NCI-H2081 treated with DMSO at 0.1 percent for 48 hours (cell line): ENCODE measurements at regions not wholly inside any gene's neighbourhood (a gene's known extent, or its start where the extent isn't known, plus 50 kb on each side); places are given as distances from the start of the nearest gene placed in this dataset.
"Not testable (repeated sequence)": the region's sequence is repeated elsewhere in the genome, so short reads cannot be mapped to it uniquely, and the experiment has no call there.

ENCODE experiments used
- DNase-seq: peaks from one replicate; lab custom pipeline; 2025; lab: John Stamatoyannopoulos, UW

DNA sequence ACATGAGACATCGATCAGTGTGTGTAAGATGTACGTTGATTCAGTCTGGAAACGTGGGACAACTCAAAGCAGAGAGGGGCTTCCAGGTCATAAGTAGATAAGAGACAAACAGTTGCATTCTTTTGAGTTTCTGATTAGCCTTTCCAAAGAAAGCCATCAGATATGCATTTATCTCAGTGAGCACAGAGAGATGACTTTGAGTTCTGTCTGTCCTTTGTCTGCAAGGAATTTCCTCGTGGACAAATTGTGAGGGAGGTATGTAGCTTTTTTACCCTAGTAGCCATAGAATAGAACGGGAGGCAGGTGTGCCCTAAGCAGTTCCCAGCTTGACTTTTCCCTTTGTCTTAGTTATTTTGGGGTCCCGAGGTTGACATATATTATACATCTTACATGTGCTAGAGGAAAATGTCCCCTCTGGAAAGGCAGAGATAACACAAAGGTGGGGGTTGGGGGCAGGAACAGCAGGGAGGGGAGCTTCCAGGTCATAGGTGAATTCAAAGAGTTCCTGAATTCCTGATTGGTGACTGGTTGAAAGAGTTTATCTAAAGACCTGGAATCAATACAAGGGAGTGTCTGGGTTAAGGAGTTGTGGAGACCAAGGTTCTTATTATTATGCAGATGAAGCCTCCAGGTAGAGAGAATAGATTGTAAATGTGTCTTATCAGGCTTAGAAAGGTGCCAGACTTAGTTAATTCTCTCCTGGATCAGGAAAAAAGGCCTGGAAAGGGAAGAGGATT, 237.0 kb downstream of the NFATC2 start:
- DNase-seq = no peak

DNA sequence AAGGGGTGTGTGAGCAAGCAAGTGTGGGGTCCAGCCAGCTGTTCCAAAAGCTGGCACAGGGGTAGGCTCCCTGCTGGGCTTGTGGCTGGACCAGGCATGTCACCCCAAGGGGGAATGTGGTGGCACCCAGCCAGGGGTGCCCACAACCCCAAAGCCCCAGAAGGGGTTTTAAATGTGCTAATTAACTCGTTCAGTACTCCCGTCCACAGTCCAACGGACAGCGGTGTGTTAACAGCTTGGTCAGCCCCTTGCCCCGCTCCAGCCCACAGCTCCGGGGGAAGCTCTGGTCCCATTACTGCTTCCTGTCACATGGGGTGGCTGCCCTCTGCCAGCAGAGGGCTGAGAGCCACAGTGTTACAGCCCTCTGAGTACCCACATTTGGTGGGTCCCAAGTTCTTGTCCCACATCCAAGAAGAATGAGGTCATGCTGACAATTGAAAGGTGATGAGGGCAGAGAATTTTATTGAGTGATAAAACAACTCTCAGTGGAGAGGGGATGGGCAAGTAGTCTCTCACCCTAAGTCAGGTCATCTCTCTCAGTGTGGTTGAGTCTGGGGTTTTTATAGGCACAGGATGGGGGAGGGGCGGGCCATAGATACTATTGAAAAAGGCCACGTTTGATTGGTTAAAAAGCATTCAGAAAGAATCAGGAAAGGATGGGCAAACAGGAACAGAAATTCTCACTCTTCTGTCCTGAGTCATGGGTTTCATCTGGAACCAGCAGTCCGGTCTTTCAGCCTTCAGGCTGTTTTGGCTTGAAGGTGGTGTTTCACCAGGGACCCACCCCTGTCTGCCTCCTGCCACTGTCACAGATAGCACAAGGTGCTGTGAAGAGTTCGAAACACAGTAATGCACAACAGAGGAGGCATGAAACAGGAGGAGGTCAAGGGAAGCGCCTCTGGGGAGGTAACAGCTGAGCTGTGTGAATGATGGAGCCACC, 238.5 kb downstream of the NFATC2 start:
- no peak for DNase-seq

DNA sequence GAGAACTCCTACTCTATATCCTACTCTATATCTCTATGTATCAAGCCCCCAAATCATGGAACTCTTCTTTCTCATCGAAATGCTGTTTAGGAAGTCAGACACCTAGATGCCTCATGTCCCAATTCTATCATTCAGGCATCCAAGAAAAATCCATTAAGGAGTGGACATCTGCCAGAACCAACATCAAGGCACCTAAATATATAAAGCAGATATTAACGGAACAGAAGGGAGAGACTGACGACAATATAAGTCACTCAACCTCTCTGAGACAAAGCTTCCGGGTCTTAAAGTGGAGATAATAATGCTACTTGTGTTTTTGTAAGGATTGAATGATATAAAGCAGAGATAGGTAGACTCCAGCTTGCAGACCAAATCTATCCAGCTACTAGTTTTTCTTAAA, 241.5 kb downstream of the NFATC2 start:
- DNase-seq = no peak

DNA sequence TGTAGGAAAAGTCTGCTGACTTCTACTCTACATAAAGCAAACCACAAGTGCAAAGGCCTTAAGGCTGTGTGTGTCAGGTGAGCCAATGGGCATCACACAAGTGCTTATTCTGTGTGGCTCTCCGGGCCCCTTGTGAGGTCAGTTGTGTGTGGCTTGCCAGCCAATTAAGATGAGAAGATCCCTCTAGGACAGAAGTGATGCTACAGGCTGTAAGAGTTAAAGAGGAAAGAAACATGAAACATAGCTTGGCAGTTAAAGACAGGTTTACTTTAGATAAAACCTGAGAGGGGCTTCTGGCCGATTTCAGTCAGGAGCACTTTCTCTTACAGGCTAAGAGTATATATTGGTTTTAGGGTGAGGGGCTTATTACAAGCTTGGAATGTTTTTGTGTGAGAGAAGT, 242.4 kb downstream of the NFATC2 start:
- DNase-seq = no peak

DNA sequence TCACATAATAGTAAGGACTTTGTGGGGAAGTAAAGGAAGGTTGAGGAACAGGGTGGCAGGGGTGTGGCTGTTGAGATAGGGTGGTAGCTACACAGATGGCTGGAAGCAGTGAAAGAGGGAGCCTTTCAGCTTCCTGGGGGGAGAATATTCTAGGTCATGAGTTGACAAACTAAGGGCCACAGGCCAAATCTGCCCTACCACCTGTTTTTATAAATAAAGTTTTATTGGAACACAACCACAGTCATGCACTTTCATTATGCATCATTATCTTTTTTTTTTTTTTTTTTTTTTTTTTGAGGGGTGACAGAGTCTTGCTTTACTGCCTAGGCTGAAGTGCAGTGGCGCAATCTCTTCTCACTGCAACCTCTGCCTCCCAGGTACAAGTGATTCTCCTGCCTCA, 243.1 kb downstream of the NFATC2 start:
- DNase-seq = no peak

DNA sequence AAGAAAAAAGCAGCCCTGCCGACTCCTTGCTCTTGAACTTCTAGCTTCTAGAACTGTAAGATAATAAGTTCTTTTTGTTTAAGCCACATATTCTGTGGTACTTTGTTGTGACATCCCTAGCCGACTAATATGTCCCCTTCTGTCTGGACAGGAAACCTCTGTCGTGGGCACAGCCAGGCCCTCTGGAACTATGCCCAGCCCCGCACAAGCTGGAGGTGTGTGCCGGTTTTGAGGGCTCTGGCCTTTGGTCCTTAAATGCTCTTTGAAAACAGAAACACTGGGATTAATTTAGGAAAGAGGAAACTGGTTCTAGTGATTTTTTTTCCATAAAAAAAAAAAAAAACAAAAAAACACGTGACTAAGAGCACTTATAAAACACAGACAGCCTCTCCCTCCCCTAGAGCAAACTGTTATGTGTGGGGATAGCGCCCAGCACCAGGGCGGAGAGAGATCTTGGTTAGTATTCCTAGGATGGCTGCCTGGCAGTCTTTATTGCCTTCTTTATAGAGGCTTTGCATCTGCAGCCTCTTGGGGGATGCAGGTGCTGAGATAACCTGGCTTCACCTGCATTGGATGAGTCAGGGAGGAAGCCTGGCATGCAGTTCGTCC, 244.3 kb downstream of the NFATC2 start:
- DNase-seq = no peak

DNA sequence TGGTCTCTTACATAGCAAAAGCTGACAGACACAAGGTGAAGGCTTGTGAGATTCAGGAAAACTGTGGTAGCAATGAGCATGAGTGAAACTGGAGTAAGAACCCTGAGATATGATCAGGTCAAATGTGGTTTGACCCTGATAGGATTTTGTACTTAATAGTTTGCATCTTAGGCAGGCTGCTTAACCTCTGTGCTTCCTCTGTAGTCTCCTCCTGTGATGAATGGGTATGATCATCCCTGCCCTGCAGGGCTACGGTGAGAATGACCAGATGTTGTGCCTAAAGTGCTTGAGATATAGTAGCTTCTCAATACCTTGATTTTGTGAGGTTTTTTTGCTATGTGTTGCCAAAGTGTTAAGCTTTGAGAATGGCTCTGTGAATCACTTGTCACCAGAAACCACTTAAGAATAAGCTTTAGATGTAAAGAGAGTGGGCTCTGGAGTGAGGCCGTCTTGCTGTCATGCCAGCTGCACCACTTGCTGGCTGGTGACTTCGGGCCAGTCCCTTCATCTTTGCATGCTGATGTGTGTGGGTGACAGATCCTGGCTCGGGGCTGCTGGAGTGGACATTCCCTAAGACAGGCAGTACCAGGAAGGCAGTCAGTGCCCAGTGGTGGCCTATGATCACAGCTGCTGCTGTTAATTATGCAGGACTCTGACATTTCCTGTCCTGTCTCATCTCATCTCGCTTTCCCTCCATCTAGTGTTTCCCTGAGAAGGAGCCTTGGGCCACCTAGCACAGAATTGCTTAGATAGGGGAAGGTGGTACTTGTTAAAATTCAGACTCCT, 254.7 kb downstream of the NFATC2 start:
- no peak for DNase-seq

DNA sequence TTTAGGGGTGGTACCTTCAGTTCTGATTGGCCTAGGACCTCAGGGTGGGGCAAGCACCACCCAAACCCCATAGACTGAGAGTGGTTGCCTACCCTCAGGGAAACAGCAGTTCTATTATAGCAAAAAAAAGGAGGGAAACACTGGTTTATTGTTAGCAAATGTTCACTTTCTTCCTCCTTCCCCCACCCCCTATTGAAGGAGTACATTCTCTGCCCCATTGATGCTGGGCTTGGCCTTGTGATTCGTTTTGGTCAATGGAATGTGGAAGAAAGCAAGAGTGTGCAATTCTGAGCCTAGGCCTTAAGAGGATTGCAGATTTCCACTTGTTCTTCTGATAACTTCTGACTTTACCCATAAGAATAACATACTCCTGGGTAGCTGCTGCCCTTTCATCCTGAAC, 255.8 kb downstream of the NFATC2 start:
- DNase-seq = no peak

DNA sequence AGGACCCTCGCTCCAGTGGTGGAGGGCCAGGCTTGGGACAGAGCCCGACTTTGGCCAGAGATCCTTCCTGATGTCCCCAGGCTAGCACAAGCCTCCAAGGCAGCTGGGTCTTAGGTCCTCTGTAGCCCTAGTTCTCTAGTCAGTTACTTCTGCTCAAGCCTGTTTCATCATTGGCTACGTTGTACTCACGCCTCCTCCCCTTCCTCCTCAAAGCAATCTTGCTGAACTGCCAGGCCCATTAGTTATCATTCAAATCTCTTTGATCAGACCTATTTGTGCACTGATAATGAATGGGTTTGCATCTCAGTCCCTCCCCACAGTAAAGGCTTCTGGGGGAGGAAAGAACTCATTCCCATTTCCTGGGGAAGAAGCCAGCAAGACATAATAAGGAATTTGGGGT, 256.8 kb downstream of the NFATC2 start:
- no peak for DNase-seq

DNA sequence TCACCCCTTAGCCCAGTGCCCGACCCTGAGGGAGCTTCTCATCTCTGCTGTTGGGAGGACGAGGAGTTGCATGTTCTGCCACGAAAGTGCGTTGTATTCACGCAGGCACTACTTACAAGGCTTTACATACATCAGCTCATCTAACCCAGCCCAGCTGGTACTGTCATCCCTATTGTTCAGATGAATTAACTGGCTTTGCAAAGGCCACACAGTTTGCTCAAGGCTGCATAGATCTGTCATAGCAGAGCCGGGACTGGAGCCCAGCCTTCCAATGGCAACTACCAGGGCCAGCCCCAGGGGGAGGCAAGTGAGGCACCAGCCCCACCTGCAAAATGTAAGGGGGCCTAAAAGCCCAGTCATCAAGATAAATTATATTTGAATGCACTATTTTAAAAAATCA, 257.6 kb downstream of the NFATC2 start:
- no peak for DNase-seq

DNA sequence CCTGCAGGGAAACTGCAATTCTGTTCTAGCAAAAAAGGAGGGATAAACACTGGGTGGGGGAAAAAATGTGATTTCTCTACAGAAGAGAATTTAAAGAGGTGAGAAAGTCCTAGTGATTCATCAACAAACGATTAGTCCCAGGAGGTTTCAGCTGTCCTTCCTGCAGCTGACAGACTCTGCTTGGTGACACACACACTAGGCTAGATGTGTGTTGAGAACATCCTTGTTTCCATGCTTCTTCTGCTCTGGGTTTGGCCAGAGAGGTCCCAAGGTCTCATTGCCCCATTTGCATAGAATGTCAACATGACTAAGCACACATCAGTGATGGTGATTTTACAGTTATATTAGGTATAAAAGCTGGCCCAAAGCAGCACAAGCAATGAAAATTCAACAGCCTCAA, 258.3 kb downstream of the NFATC2 start:
- DNase-seq = no peak

DNA sequence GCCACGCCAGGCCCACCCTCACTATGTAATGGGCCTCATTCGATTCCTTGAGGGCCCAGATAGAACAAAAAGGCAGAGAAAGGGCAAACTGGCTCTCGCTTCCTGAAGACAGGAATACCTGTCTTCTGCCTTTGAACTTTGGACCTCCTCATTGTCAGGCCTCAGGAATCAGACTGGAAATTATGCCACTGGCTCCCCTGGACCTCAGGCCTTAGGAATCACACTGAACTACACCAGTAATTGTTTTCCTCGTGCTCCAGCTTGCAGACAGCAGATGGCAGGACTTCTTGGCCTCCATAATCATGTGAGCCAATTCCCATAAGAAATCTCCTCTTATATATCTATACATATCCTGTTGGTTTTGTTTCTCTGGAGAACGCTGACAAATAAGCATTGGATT, 258.6 kb upstream of the KCNG1 start:
- DNase-seq = no peak

DNA sequence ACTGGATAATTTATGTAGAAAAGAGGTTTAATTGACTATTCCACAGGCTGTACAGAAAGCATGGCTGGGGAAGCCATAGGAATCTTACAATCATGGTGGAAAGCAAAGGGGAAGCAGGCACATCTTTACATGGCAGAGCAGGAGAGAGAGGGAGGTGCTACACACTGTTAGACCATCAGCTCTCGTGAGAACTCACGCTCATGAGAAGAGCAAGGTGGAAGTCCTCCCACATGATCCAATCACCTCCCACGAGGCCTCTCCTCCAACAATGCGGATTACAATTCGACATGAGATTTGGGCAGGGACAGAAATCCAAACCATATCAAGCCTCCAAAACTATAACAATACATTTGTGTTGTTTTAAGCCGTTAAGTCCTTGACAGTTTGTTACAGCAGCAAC, 257.1 kb upstream of the KCNG1 start:
- DNase-seq = no peak

DNA sequence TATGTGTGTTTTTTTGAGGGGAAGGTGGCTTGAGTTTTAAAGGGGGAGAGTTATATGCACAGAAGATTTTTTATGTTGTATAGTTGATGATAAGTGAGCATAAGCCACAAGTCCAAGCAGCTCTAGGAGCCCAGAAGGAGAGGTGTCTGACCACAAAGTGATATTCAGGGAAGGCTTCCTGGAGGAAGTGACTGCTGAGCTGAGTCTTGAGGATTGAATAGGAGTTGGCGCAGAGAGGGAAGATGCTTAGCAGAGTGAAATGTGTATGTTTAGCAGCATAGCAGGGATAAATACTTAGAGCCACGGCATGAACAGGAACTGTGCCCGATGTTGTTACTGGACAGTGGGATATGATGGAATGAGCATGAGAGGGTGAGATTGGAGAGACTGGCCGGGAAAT, 255.1 kb upstream of the KCNG1 start:
- DNase-seq = no peak

DNA sequence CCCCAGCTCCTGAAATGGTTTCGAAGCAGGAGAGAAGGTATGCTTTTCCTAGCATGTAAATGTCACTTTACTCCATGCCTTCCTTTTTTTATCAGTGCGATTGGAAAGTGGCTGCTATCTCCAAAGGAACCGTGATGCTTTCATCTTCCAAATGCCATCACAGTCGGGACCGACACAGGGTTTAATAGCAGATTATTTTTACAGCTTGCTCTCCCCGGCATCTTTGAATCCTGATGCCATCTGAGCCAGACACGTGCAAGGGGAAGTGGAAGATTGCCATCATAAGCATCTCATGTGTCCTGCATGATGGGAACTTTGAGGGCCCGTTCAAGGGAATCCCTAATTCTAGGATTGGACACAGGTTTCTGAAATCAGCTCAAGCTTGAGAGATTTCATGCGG, 253.4 kb upstream of the KCNG1 start:
- DNase-seq = no peak

DNA sequence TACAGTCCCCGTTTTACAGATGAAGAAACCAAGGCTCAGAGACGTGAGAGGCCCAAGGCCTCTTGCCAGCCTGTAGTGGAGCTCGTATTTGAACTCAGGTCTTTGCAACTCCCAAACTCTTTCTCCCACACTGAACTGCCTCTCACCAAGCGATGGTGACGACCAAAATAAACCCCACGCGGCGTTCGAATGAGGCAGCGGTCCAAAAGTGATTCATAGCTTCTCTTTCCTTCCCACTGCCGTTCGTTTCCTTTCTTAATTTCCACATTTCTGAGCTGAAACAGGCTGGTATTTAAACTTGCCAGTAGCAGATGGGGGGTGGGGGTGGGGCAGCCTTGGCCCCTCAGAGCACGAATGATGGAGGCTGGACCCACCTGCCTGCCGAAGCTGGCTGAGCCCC, 252.9 kb upstream of the KCNG1 start:
- DNase-seq = no peak

DNA sequence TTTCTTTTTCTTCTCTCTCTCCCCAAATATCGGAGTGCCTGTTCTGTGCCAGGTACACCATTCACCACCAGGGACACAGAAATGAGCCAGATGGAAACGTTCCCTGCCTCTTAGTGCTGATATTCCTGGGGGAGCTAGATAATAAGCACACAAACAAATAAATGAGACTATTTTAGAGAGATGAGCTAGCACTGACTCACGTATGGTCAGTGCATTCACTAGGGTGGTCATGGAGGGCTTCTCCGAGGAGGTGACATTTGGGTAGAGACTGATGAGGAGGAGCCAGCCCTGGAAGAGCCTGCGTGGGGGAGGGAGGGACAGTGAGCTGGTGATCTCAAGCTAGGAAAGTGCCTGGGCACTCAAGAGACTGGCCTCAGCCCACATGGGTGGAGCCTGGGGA, 252.3 kb upstream of the KCNG1 start:
- DNase-seq = no peak

DNA sequence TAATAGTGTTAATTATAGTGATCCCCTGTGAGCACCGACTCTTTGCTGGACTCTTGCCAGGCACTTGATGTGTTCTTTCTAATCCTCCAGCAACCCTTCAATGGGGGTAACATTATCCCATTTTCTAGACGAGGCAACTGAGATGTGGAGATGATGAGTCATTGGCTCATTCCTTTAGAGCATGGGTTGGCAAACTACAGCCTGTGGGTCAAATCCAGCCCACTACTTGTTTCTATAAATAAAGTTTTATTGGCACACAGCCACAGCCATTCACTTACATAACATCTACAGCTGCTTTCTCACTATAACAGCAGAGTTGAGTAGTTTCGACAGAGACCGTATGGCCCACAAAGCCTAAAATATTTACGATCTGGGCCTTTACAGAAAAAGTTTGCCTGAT, 249.5 kb upstream of the KCNG1 start:
- no peak for DNase-seq

DNA sequence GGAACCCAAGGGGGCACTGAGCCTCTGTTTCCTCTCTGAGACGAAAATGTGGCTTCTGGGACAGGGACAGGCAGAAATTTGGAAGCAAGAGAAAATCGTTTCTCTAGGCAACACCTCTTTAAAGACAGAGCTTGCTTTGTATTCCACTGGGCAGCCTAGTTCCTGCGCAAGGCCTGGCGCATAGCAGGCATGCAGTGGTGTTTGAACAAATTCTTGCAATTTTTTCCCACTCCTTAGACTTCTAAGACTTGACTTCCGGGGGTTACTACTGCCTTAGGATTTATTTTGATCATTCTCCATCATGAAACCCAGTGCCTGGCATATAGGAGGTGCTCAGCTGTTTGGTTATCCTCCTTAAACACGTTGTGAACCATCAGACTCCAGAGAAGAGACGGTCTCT, 249.0 kb upstream of the KCNG1 start:
- DNase-seq = no peak

DNA sequence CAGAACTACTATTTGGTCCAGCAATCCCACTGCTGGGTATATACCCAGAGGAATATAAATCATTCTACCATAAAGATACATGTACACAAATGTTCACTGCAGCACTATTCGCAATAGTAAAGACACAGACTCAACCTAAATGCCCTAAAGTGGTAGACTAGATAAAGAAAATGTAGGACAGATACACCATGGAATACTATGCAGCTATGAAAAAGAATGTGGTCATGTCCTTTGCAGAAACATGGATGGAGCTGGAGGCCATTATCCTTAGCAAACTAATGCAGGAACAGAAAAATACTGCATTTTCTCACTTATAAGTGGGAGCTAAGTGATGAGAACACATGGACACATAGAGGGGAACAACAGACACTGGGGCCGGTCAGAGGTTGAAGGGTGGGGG, 248.4 kb upstream of the KCNG1 start:
- DNase-seq = not testable (repeated sequence)

DNA sequence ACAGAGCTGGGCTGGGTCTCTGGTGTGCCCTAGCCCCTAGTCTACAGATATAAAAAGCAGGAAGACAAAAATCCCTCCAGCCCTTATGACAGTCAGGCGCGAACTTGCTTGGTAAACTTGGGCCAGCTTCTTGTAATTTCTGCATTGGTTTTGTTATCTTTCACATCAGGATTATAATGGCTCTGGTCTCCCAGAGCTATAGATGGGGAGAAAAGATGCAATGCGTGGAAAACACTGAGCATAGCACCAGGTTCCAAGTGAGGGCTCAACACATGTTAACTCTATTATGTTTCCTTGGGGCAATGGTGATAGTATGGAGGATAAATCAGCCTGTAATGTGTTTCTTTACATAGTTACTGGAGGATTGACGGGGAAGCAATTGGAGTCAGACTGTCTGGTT, 246.8 kb upstream of the KCNG1 start:
- no peak for DNase-seq

DNA sequence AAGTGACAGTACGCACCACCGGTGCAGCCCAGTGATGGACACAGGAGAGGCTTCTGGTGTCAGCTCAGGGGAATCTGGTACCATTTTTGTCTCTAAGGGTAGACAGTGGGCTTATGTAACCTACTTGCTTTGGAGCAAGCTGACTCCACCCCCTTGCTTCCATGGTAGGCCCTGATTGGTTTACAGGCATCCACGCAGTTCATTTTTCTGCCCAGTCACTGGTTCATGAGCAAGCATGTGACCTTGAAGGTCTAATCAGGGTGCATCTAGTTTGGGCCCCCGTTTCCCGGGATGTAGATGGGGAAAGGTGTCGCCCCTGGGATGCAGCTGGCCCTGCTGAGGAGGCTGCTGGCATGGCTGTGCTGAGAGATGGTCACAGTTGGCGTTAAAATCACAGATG, 244.8 kb upstream of the KCNG1 start:
- no peak for DNase-seq
